Epithelial cell of esophagus (primary cell): ENCODE measurements at regions not wholly inside any gene's neighbourhood (a gene's known extent, or its start where the extent isn't known, plus 50 kb on each side); places are given as distances from the start of the nearest gene placed in this dataset.
"Not testable (repeated sequence)": the region's sequence is repeated elsewhere in the genome, so short reads cannot be mapped to it uniquely, and the experiment has no call there.

Experiments used
- DNase-seq: peaks from one replicate; pipeline ENCODE4 v3.0.0; 2010; ENCODE audit warnings: low read depth
- H3K4me3 ChIP-seq: 2 replicates; pipeline ENCODE4 v1.5.1; 2011; ENCODE audit warnings: mild to moderate bottlenecking, low read length, control low read depth
- CTCF ChIP-seq: IDR thresholded peaks from 2 replicates; pipeline ENCODE4 v1.5.1; 2011; ENCODE audit warnings: low read depth, mild to moderate bottlenecking, low read length, control low read depth, inconsistent platforms; ENCODE audit not compliant: insufficient read depth; ENCODE audit errors: missing control alignments

DNA sequence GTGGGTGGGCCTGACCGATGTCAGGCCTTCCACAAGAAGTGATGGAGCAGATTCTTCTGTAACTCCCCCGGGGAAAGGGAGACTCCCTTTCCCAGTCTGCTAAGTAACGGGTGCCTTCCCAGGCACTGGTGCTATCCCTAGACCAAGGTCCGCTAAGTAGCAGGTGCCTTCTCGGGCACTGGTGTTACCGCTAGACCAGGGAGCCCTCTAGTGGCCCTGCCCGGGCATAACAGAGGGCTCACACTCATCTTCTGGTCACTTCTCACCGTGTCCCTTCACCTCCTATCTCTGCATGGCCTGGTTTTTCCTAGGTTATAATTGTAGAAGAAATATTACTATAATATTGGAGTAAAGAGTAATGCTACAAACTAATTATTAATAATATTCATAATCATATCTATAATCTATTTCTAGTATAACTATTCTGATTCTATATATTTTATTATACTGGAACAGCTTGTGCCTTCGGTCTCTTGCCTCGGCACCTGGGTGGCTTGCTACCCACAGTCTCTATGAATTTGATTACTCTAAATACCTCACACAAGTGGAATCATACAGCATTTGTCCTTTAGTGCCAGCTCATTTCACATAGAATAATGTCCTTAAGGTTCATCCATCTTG, 1378.7 kb downstream of the XPNPEP1 start:
- DNase-seq: peak; percentile 69
- H3K4me3 ChIP-seq: no peak overlapping the region
- peak; percentile 97 for TF ChIP-seq CTCF

- not testable (repeated sequence) for H3K4me3 ChIP-seq, DNase-seq
Observed at GRCh38 chr10:108533551-108533950, 1369.0 kb upstream of the SORCS1 start.

GRCh38 chr10:108523016-108523800, 1358.7 kb upstream of the SORCS1 start:
- no peak for DNase-seq
- no peak for TF ChIP-seq CTCF
- H3K4me3 ChIP-seq: no peak overlapping the region

- TF ChIP-seq CTCF: no peak
- DNase-seq: no peak
Observed at GRCh38 chr10:108521827-108522492, 1357.5 kb upstream of the SORCS1 start.

GRCh38 chr10:108515821-108516220, 1351.3 kb upstream of the SORCS1 start:
- H3K4me3 ChIP-seq: no peak overlapping the region
- TF ChIP-seq CTCF: no peak
- no peak for DNase-seq

More at GRCh38 chr10:108521827-108522492, 1357.5 kb upstream of the SORCS1 start:
- no peak overlapping the region for H3K4me3 ChIP-seq

DNA sequence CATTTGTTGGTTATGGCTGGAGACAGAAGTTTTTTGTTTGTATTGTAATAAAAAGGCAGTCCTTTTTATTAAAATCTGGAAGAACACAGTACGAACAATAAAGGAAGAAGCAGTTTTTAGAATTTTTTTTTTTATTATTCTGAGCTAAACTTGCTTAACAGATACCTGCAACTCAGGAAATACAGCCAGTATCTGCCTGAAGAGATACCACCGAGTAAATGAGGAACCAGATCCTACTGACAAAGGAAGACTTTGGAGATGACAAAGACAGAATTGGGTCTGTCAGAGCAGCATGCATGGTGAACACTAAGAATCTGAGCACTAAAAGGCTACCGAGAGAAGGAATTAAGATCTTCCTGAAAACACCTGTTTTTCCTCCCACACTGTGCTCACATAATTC, 1335.9 kb upstream of the SORCS1 start:
- no peak overlapping the region for H3K4me3 ChIP-seq
- no peak for DNase-seq
- TF ChIP-seq CTCF: no peak

DNA sequence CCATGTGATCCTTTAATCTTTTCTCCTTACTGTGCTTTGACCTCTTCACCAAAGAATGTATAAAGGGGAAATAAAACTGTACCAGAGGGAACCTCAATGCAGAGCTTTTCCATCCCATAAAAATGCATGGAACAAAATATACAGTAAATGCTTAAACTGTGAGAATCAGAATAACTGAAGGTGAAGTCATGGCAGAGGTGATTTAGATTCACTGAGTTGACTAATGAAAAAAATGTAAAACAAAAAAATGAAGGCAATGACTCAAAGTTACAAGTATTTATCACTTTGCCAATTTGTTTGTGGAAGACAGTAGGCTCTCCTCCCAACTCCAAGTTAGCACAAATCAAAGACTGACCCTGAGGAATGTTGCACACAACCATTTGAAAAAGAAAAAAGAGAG, 1331.6 kb upstream of the SORCS1 start:
- no peak for TF ChIP-seq CTCF
- DNase-seq: no peak
- no peak overlapping the region for H3K4me3 ChIP-seq
